A549 (cell line): ENCODE measurements at regions not wholly inside any gene's neighbourhood (a gene's known extent, or its start where the extent isn't known, plus 50 kb on each side); places are given as distances from the start of the nearest gene placed in this dataset.

Experiments used
- ATAC-seq, 2 experiments: fragments of 200-7000 bp in 1 of 2; fragments of >200 bp in 1 of 2; cut with Nextera tagmentation in 1 of 2; cut with Tn5 transposase in 1 of 2; 3 replicates each; pipeline versions ENCODE4 v1.8.0 to v1.9.1; 2018 to 2020; ENCODE audit warnings: mild to moderate bottlenecking in 1 of 2, moderate library complexity in 1 of 2
- CTCF ChIA-PET: fragments of 300-600 bp; sonication (Branson Sonifier 250); formaldehyde crosslinking; extraction: SDS; loops from one replicate; lab custom pipeline; 2021; ENCODE audit warnings: antibody characterized with exemption, inconsistent platforms; lab: Yijun Ruan, JAX
- POLR2A ChIA-PET: fragments of 350-600 bp; formaldehyde crosslinking; extraction: SDS; loops from one replicate; lab custom pipeline; 2021; ENCODE audit warnings: antibody characterized with exemption, inconsistent platforms; lab: Yijun Ruan, JAX
- DNase-seq, 2 experiments: peaks; one replicate each; pipeline versions ENCODE4 v3.0.0 to v3.0.0-alpha.2; 2011 to 2016; ENCODE audit warnings: low read depth in 1 of 2, low spot score in 1 of 2
- FAIRE-seq: peaks from 2 replicates; lab custom pipeline; 2011; peaks lifted over from hg19 to GRCh38; lab: Jason Lieb, UNC
- H3K27ac ChIP-seq, 2 experiments: fragments of >200 bp; sonication (Bioruptor Twin); formaldehyde crosslinking; 3 replicates each; pipeline ENCODE4 v1.5.1; 2016 to 2017
- H3K4me1 ChIP-seq: fragments of >200 bp; sonication (Bioruptor Twin); formaldehyde crosslinking; 3 replicates; pipeline ENCODE4 v1.6.1; 2016
- H3K4me2 ChIP-seq: fragments of >200 bp; sonication (Bioruptor Twin); formaldehyde crosslinking; 3 replicates; pipeline ENCODE4 v1.6.1; 2016
- H3K4me3 ChIP-seq: fragments of >200 bp; sonication (Bioruptor Twin); formaldehyde crosslinking; 3 replicates; pipeline ENCODE4 v1.5.1; 2016
- H3K9me3 ChIP-seq: fragments of >200 bp; sonication (Bioruptor Twin); formaldehyde crosslinking; 3 replicates; pipeline ENCODE4 v1.6.1; 2016
- CHD2 ChIP-seq: fragments of 150-350 bp; IDR thresholded peaks from 2 replicates; pipeline ENCODE4 v1.6.1; 2014; ENCODE audit warnings: low read length; ENCODE audit not compliant: partially characterized antibody
- CHD4 ChIP-seq: fragments of 200-600 bp; sonication (generic); IDR thresholded peaks from 2 replicates; pipeline ENCODE4 v1.6.1; 2016; ENCODE audit warnings: antibody characterized with exemption, mild to moderate bottlenecking, borderline replicate concordance
- EHF ChIP-seq: fragments of 250-450 bp; sonication (Bioruptor Pico); IDR thresholded peaks from 2 replicates; pipeline ENCODE4 v1.5.0; 2020; ENCODE audit warnings: mild to moderate bottlenecking
- ELK1 ChIP-seq: fragments of 150-350 bp; IDR thresholded peaks from 2 replicates; pipeline ENCODE4 v1.6.1; 2014; ENCODE audit warnings: low read depth, mild to moderate bottlenecking, low read length
- ESRRA ChIP-seq: fragments of 150-350 bp; IDR thresholded peaks from 2 replicates; pipeline ENCODE4 v1.6.1; 2014; ENCODE audit warnings: mild to moderate bottlenecking, low read length, borderline replicate concordance
- FOXS1 ChIP-seq: fragments of 250-450 bp; sonication (Bioruptor Pico); IDR thresholded peaks from 2 replicates; pipeline ENCODE4 v1.5.0; 2020; ENCODE audit warnings: mild to moderate bottlenecking, moderate library complexity
- GATA3 ChIP-seq: IDR thresholded peaks from 2 replicates; pipeline ENCODE4 v1.6.1; 2012; ENCODE audit warnings: borderline replicate concordance
- HES2 ChIP-seq: fragments of >200 bp; sonication (Bioruptor Twin); formaldehyde crosslinking; IDR thresholded peaks from 2 replicates; pipeline ENCODE4 v1.6.1; 2016
- HEYL ChIP-seq: fragments of 250-450 bp; sonication (Bioruptor Pico); IDR thresholded peaks from 2 replicates; pipeline ENCODE4 v1.8.0; 2021; ENCODE audit warnings: mild to moderate bottlenecking, moderate library complexity
- HOXA7 ChIP-seq: fragments of 250-450 bp; sonication (Bioruptor Pico); IDR thresholded peaks from 2 replicates; pipeline ENCODE4 v1.5.0; 2020; ENCODE audit warnings: mild to moderate bottlenecking, moderate library complexity
- HOXB13 ChIP-seq: fragments of 250-450 bp; sonication (Bioruptor Pico); IDR thresholded peaks from 2 replicates; pipeline ENCODE4 v1.5.0; 2020; ENCODE audit warnings: low read depth, mild to moderate bottlenecking, moderate library complexity
- KDM1A ChIP-seq: fragments of 200-600 bp; sonication (generic); IDR thresholded peaks from 2 replicates; pipeline ENCODE4 v1.6.1; 2016; ENCODE audit warnings: low read depth, mild to moderate bottlenecking
- KDM5A ChIP-seq: fragments of 200-600 bp; sonication (generic); IDR thresholded peaks from 2 replicates; pipeline ENCODE4 v1.6.1; 2016; ENCODE audit warnings: antibody characterized with exemption, mild to moderate bottlenecking
- MAZ ChIP-seq: fragments of 150-350 bp; IDR thresholded peaks from 2 replicates; pipeline ENCODE4 v1.6.1; 2014; ENCODE audit warnings: antibody characterized with exemption, low read depth, low read length, borderline replicate concordance
- NFE2L2 ChIP-seq: fragments of 150-350 bp; conservative IDR thresholded peaks from 2 replicates; pipeline ENCODE4 v1.6.1; 2014; ENCODE audit warnings: low read length
- PBX3 ChIP-seq: IDR thresholded peaks from 2 replicates; pipeline ENCODE4 v1.6.1; 2012
- PHF8 ChIP-seq: fragments of 200-600 bp; sonication (generic); IDR thresholded peaks from 2 replicates; pipeline ENCODE4 v1.6.1; 2016; ENCODE audit warnings: low read depth, mild to moderate bottlenecking, antibody characterized with exemption, moderate library complexity, borderline replicate concordance
- RAD21 ChIP-seq, 2 experiments: fragments of >200 bp in 1 of 2; sonication (Bioruptor Twin) in 1 of 2; formaldehyde crosslinking in 1 of 2; IDR thresholded peaks in 1 of 2; conservative IDR thresholded peaks in 1 of 2; 2 replicates in 1 of 2; 3 replicates in 1 of 2; pipeline ENCODE4 v1.6.1; 2012 to 2018; ENCODE audit warnings: inconsistent platforms in 1 of 2
- RCOR1 ChIP-seq: fragments of 150-350 bp; IDR thresholded peaks from 2 replicates; pipeline ENCODE4 v1.6.1; 2014; ENCODE audit warnings: antibody characterized with exemption, low read length, low read depth
- RNF2 ChIP-seq: fragments of 200-600 bp; sonication (generic); IDR thresholded peaks from 2 replicates; pipeline ENCODE4 v1.6.1; 2016; ENCODE audit warnings: low read depth, mild to moderate bottlenecking, antibody characterized with exemption, moderate library complexity, borderline replicate concordance
- SMC3 ChIP-seq: fragments of >200 bp; sonication (Bioruptor Twin); formaldehyde crosslinking; IDR thresholded peaks from 3 replicates; pipeline ENCODE4 v1.6.1; 2018; ENCODE audit warnings: inconsistent platforms
- SREBF2 ChIP-seq: fragments of 450-650 bp; IDR thresholded peaks from 2 replicates; pipeline ENCODE4 v1.6.1; 2014; ENCODE audit warnings: mild to moderate bottlenecking, moderate library complexity
- TP53 ChIP-seq: fragments of 250-450 bp; sonication (Bioruptor Pico); IDR thresholded peaks from 2 replicates; pipeline ENCODE4 v1.5.0; 2021; ENCODE audit warnings: mild to moderate bottlenecking, moderate library complexity
- ZC3H11A ChIP-seq: fragments of 450-650 bp; IDR thresholded peaks from 2 replicates; pipeline ENCODE4 v1.6.1; 2014; ENCODE audit warnings: antibody characterized with exemption, mild to moderate bottlenecking
- ZNF302 ChIP-seq: fragments of 250-450 bp; sonication (Bioruptor Pico); IDR thresholded peaks from 2 replicates; pipeline ENCODE4 v1.9.0; 2021; ENCODE audit warnings: inconsistent platforms, mild to moderate bottlenecking, moderate library complexity
- WGBS: methylation state at CpG from one replicate; pipeline ENCODE4 v1.1.6; 2017; ENCODE audit errors: missing lambda C conversion rate; 5-methylcytosine and 5-hydroxymethylcytosine counted together

GRCh38 chr14:89600029-89600428 is 183.0 kb upstream of the FOXN3 start:
- no peak overlapping the region for H3K27ac ChIP-seq
- no peak for DNase-seq
- peaks cover 42% of the 10 kb centered on the region for H3K9me3 ChIP-seq
- ChIA-PET POLR2A (no interaction called here), CTCF (no interaction called here)
- no peak for FAIRE-seq
- ATAC-seq: no peak
- no peak overlapping the region for H3K4me3 ChIP-seq
- TF ChIP-seq TP53 (CRISPR knock-in tag) (no peak), RAD21 (conservative IDR thresholded peaks at IDR 0.05 in 1 of 2, IDR thresholded peaks at IDR 0.05 in 1 of 2) (no peak), NFE2L2 (no peak), ELK1 (no peak), RCOR1 (no peak), HOXA7 (CRISPR knock-in tag) (no peak), ZC3H11A (no peak), EHF (no peak), KDM1A (no peak), HEYL (CRISPR knock-in tag) (no peak), CHD4 (no peak), HES2 (no peak), KDM5A (no peak), HOXB13 (CRISPR knock-in tag) (no peak), SMC3 (no peak)
- no peak overlapping the region for H3K4me2 ChIP-seq
- H3K4me1 ChIP-seq: no peaks in the 10 kb centered on the region

GRCh38 chr14:89598548-89599186 is 181.6 kb upstream of the FOXN3 start:
- no peak overlapping the region for H3K4me2 ChIP-seq
- no peak for FAIRE-seq
- H3K4me1 ChIP-seq: no peaks in the 10 kb centered on the region
- H3K27ac ChIP-seq: no peak overlapping the region
- H3K4me3 ChIP-seq: no peak overlapping the region
- no peak for ATAC-seq
- H3K9me3 ChIP-seq: peaks cover 40% of the 10 kb centered on the region
- CTCF ChIA-PET: interaction anchor here (0.8 kb wide), 1 partner anchor 559 kb away, joined by 3 read pairs; no protein-coding TSS in a partner anchor
- POLR2A ChIA-PET: no interaction called here
- no peak for DNase-seq
- no peak for TF ChIP-seq ESRRA
- TF ChIP-seq RCOR1: no peak
- TF ChIP-seq PBX3: no peak
- no peak for TF ChIP-seq MAZ
- no peak for TF ChIP-seq SREBF2
- no peak for TF ChIP-seq CHD2
- TF ChIP-seq HOXA7 (CRISPR knock-in tag): no peak
- no peak for TF ChIP-seq PHF8
- TF ChIP-seq ZNF302 (CRISPR knock-in tag): no peak
- no peak for TF ChIP-seq EHF
- no peak for TF ChIP-seq GATA3
- TF ChIP-seq FOXS1 (CRISPR knock-in tag): no peak
- TF ChIP-seq ZC3H11A: no peak
- TF ChIP-seq ELK1: no peak
- no peak for TF ChIP-seq RNF2
- TF ChIP-seq, all 56 proteins: peak for 0
- 2% methylated on average over 2 of the region's 2 CpGs for WGBS
